Upper lobe of left lung (tissue), 4 donors: ENCODE measurements at regions not wholly inside any gene's neighbourhood (a gene's known extent, or its start where the extent isn't known, plus 50 kb on each side); places are given as distances from the start of the nearest gene placed in this dataset.

Source experiments
- POLR2AphosphoS5 ChIP-seq, 2 donors: sonication (generic); formaldehyde crosslinking; IDR thresholded peaks; one replicate each; pipeline ENCODE4 v1.5.1; 2017; ENCODE audit warnings: antibody characterized with exemption in 2 of 2
- TF ChIP-seq, protein P1 (sequence below), 6 experiments: fragments of 450-650 bp in 4 of 6; fragments of 200-600 bp in 2 of 6; sonication (generic) in 2 of 6; IDR thresholded peaks; one replicate each; pipeline ENCODE4 v1.5.1; 2016 to 2019; ENCODE audit warnings: antibody characterized with exemption in 6 of 6

DNA sequence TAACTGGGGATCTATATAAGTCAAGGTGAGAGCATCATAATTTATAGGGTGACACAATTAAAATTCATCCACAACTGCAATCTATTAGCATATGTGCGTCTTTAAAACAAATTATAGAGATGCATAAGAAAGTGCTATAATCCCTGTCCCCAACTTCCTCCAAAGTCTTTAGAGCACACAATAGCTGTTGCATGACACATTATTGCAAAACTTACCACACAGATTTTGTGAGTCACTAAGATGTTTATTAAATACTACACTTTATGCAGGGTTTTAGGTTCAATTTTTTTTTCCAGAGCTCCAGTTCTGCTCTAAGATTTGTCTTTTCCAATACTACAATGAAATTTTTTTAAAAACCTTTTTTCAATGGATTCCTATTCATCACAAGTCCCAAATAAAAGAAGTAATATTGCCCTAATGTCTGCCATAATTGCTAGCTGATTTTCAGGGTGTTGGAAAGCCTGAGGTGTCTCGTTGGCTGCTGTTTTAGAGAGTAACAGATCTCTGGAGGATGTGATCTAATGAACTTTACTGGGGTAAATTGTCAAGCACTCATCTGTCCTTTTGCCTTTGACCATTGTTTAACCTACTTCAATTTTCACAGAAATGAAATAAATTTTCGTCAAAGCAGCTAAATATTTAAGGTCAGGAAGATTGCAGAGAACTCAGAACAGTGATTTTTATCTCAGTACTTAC lies 250.5 kb upstream of the NETO1 start:
- no peak for TF ChIP-seq POLR2AphosphoS5 (IDR thresholded peaks at IDR 0.05)
- TF ChIP-seq, protein P1, sequence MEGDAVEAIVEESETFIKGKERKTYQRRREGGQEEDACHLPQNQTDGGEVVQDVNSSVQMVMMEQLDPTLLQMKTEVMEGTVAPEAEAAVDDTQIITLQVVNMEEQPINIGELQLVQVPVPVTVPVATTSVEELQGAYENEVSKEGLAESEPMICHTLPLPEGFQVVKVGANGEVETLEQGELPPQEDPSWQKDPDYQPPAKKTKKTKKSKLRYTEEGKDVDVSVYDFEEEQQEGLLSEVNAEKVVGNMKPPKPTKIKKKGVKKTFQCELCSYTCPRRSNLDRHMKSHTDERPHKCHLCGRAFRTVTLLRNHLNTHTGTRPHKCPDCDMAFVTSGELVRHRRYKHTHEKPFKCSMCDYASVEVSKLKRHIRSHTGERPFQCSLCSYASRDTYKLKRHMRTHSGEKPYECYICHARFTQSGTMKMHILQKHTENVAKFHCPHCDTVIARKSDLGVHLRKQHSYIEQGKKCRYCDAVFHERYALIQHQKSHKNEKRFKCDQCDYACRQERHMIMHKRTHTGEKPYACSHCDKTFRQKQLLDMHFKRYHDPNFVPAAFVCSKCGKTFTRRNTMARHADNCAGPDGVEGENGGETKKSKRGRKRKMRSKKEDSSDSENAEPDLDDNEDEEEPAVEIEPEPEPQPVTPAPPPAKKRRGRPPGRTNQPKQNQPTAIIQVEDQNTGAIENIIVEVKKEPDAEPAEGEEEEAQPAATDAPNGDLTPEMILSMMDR (IDR thresholded peaks at IDR 0.05), result no peak
